Aorta (tissue), 5 donors: ENCODE measurements at regions not wholly inside any gene's neighbourhood (a gene's known extent, or its start where the extent isn't known, plus 50 kb on each side); places are given as distances from the start of the nearest gene placed in this dataset.

Experiments
- ATAC-seq: fragments of 200-7000 bp; cut with Tn5 transposase; one replicate; pipeline ENCODE4 v1.9.1; 2022; ENCODE audit warnings: moderate library complexity; ENCODE audit not compliant: low FRiP score
- DNase-seq, 2 donors: peaks; one replicate each; pipeline ENCODE4 v3.0.0-alpha.2; 2020
- H3K27ac ChIP-seq, 2 donors: one replicate each; pipeline ENCODE4 v1.5.1; 2013; ENCODE audit warnings: low read length in 2 of 2, mild to moderate bottlenecking in 2 of 2, moderate library complexity in 2 of 2, control low read depth in 1 of 2, inconsistent platforms in 1 of 2, low read depth in 1 of 2
- H3K27me3 ChIP-seq, 2 donors: one replicate each; pipeline ENCODE4 v1.6.1; 2013; ENCODE audit warnings: control low read depth in 1 of 2, low read length in 1 of 2, mild to moderate bottlenecking in 1 of 2, moderate library complexity in 1 of 2; ENCODE audit not compliant: insufficient read depth in 2 of 2, control insufficient read depth in 1 of 2
- H3K36me3 ChIP-seq, 2 donors: one replicate each; pipeline ENCODE4 v1.6.1; 2013; ENCODE audit warnings: control low read depth in 1 of 2, low read length in 1 of 2, mild to moderate bottlenecking in 1 of 2; ENCODE audit not compliant: insufficient read depth in 2 of 2, control insufficient read depth in 1 of 2
- H3K4me1 ChIP-seq, 2 donors: one replicate each; pipeline ENCODE4 v1.6.1; 2013; ENCODE audit warnings: low read length in 2 of 2, control low read depth in 1 of 2, mild to moderate bottlenecking in 1 of 2, moderate library complexity in 1 of 2; ENCODE audit not compliant: insufficient read depth in 2 of 2, control insufficient read depth in 1 of 2
- H3K4me3 ChIP-seq, 2 donors: one replicate each; pipeline ENCODE4 v1.5.1; 2013; ENCODE audit warnings: low read length in 2 of 2, control low read depth in 1 of 2, mild to moderate bottlenecking in 1 of 2
- H3K9me3 ChIP-seq: one replicate; pipeline ENCODE4 v1.6.1; 2013; ENCODE audit warnings: mild to moderate bottlenecking, low read length; ENCODE audit not compliant: control insufficient read depth
- intact Hi-C, 2 donors: fragments of 100-400 bp; cut with DNase I; formaldehyde crosslinking; loops; one replicate each; pipeline versions ENCODE4 v1.14.2 to v1.15.0; 2022
- donor health status: healthy with polysubstance abuse.
- donor health status: Bipolar disorder and iron deficiency.
- donor health status: DM: no; HTN: no; CAD: no.
- donor health status: DM: no; HTN: no; CAD: no.
- donor health status: DM: yes; HTN: yes; CAD: no.

DNA sequence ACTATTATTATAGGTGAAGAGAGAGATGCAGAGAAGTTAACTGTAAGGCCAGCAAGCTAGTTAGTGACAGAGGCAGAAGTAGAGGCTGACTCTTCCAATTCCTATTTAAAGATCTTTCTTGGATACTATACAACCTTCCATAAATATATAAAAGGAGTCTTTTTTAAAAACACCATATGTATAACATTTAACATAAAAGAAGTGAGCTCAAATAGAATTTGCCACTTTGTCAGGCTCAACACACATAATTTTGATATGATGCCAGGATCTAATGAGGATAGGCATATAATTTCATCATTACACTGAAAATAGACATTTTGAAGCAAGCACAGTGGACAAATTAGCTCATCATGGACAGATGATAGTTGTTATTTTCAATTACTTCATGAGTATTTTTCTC lies 64.1 kb upstream of the MPPED2 start:
- H3K4me1 ChIP-seq: no peaks in the 10 kb centered on the region
- H3K27me3 ChIP-seq: no peaks in the 10 kb centered on the region
- no peaks in the 10 kb centered on the region for H3K9me3 ChIP-seq
- ATAC-seq (no peak), DNase-seq (no peak)
- H3K36me3 ChIP-seq: no peaks in the 10 kb centered on the region
- no peak overlapping the region for H3K27ac ChIP-seq
- H3K4me3 ChIP-seq: no peak overlapping the region
- intact Hi-C loops: no loop called here
